Esophagus squamous epithelium (tissue), 5 donors: ENCODE measurements at regions not wholly inside any gene's neighbourhood (a gene's known extent, or its start where the extent isn't known, plus 50 kb on each side); places are given as distances from the start of the nearest gene placed in this dataset.
A peak's percentile ranks its signal among the peaks of the same experiment; 100 is the strongest.

Source experiments
- DNase-seq: peaks from one replicate; lab custom pipeline; 2025; lab: John Stamatoyannopoulos, UW
- H3K27ac ChIP-seq, 4 donors: fragments of 200-600 bp; sonication (generic); one replicate each; pipeline ENCODE4 v1.5.1; 2016 to 2019; ENCODE audit warnings: mild to moderate bottlenecking in 1 of 4
- H3K27me3 ChIP-seq, 4 donors: fragments of 200-600 bp; sonication (generic); 1 replicate in 3 of 4; 2 replicates in 1 of 4; pipeline versions ENCODE4 v1.5.1 to v1.6.0; 2017 to 2021; ENCODE audit warnings: antibody characterized with exemption in 1 of 4
- H3K36me3 ChIP-seq, 3 donors: fragments of 200-600 bp; sonication (generic); one replicate each; pipeline ENCODE4 v1.5.1; 2016 to 2019
- H3K4me1 ChIP-seq, 3 donors: fragments of 200-600 bp; sonication (generic); one replicate each; pipeline ENCODE4 v1.5.1; 2017 to 2019
- H3K4me3 ChIP-seq, 4 donors: fragments of 200-600 bp; sonication (generic); 1 replicate in 3 of 4; 2 replicates in 1 of 4; pipeline ENCODE4 v1.5.1; 2016 to 2019; ENCODE audit warnings: mild to moderate bottlenecking in 2 of 4, moderate library complexity in 1 of 4
- H3K9me3 ChIP-seq, 3 donors: fragments of 200-600 bp; sonication (generic); one replicate each; pipeline ENCODE4 v1.5.1; 2016 to 2019
- POLR2A ChIP-seq, 4 donors: fragments of 450-650 bp; IDR thresholded peaks; one replicate each; pipeline ENCODE4 v1.6.1; 2017; ENCODE audit warnings: antibody characterized with exemption in 4 of 4, mild to moderate bottlenecking in 4 of 4, moderate library complexity in 3 of 4
- WGBS, 2 donors: methylation state at CpG; one replicate each; pipeline ENCODE4 v1.1.5; 2018; 5-methylcytosine and 5-hydroxymethylcytosine counted together
- intact Hi-C: fragments of 100-400 bp; cut with DNase I; formaldehyde crosslinking; loops from one replicate; pipeline ENCODE4 v1.15.0; 2022
- TF ChIP-seq, protein P1 (sequence below), 6 experiments: fragments of 450-650 bp in 4 of 6; fragments of 200-600 bp in 2 of 6; sonication (generic) in 2 of 6; IDR thresholded peaks; one replicate each; pipeline ENCODE4 v1.5.1; 2016 to 2019; ENCODE audit warnings: antibody characterized with exemption in 6 of 6, mild to moderate bottlenecking in 4 of 6, moderate library complexity in 4 of 6
- donor health status: DM: yes; HTN: yes; CAD: no.

DNA sequence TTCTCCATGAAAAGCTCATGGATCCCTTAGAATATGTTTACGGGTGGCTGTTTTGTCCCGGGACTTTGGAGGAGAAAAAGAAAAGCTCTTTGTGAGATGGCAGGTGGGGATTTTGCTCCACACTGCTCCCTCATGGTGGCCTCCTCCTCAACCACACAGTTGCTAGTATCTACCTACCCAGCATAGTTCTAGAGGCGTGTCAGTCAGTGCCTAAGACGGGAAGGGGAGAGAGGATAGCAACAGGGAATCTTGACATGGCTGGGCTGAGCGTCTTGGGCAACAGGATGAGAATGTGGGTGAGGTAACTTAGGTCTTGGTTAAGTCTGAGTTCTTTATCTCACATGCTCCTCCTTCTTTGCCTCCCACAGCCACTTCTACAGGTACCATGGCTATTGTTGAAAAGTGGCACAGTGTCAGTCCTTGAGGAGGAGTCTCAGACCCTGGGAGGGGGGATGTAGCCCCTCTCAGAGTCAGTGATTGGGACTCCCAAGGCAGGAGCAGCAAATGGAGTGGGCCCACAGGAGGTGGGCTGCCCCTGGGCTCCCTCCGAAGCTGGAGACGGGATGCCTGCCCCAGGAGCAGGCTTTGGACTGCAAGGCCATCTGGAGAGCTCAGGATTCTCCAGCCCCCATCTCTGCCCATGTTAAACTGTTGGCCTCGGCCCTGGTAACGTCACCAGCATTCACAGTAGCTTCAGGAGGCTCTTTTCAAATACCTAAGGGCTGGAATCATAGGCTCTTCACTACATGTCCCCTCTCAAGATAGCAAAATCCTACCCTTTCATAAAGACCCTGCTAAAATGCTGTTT, 75.4 kb downstream of the TENT5C start:
- Histone ChIP-seq H3K4me3 (no peak overlapping the region), H3K36me3 (no peaks in the 10 kb centered on the region), H3K4me1 (no peaks in the 10 kb centered on the region), H3K9me3 (no peaks in the 10 kb centered on the region), H3K27me3 (no peaks in the 10 kb centered on the region), H3K27ac (peak overlapping the region in 2 of 4 donors; percentile 17 to 34)
- TF ChIP-seq, protein P1, sequence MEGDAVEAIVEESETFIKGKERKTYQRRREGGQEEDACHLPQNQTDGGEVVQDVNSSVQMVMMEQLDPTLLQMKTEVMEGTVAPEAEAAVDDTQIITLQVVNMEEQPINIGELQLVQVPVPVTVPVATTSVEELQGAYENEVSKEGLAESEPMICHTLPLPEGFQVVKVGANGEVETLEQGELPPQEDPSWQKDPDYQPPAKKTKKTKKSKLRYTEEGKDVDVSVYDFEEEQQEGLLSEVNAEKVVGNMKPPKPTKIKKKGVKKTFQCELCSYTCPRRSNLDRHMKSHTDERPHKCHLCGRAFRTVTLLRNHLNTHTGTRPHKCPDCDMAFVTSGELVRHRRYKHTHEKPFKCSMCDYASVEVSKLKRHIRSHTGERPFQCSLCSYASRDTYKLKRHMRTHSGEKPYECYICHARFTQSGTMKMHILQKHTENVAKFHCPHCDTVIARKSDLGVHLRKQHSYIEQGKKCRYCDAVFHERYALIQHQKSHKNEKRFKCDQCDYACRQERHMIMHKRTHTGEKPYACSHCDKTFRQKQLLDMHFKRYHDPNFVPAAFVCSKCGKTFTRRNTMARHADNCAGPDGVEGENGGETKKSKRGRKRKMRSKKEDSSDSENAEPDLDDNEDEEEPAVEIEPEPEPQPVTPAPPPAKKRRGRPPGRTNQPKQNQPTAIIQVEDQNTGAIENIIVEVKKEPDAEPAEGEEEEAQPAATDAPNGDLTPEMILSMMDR (IDR thresholded peaks at IDR 0.05): no peak
- TF ChIP-seq POLR2A (IDR thresholded peaks at IDR 0.05): no peak
- intact Hi-C loops: no loop called here
- no peak for DNase-seq
- 56 to 72% methylated on average over 7 to 8 of the region's 9 CpGs for WGBS, 2 donors

DNA sequence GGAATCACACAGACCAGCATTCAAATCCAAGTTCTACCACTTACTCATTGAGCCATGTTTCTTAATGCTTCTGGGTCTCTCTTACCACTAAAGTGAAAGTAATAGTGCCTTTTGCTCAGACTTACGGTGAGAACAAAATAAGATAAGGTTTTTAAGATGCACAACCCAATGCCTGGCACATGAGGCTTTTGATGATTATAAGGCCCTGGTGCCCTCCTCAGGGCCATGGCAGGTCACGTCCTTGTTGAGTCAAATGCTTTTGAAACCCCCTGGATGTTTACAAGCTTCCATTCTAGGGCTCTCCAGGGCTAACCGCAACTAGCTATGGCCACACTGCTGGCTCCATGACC, 76.0 kb downstream of the TENT5C start:
- H3K27ac ChIP-seq: peak overlapping the region in 2 of 4 donors; percentile 17 to 34
- no peak overlapping the region for H3K4me3 ChIP-seq
- DNase-seq: no peak
- H3K27me3 ChIP-seq: no peaks in the 10 kb centered on the region
- H3K9me3 ChIP-seq: no peaks in the 10 kb centered on the region
- TF ChIP-seq, protein P1 (IDR thresholded peaks at IDR 0.05): no peak
- TF ChIP-seq POLR2A (IDR thresholded peaks at IDR 0.05): no peak
- H3K36me3 ChIP-seq: no peaks in the 10 kb centered on the region
- WGBS, 2 donors: 93 to 94% methylated on average over 3 of the region's 3 CpGs
- H3K4me1 ChIP-seq: no peaks in the 10 kb centered on the region
- intact Hi-C loops: no loop called here

DNA sequence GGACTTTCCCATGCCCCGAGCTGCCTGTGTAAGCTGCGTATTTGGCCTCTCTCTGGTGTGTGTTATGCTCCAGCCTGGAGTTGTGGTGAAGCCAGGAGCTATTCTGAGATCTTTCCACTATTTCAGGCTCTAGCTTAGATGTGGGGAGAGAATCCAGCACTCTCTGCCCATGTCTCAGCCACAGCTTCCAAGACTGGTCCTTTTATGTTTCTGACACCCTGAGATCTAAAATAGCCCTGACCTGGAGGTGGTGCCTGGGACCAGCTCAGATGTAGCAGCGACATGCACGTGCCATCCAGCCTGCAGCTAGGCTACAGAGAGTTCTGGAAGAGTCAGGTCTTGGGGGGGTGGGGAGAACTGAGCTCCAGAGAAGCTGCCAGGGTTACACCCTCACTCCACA, 76.5 kb downstream of the TENT5C start:
- TF ChIP-seq, protein P1 (IDR thresholded peaks at IDR 0.05): no peak
- TF ChIP-seq POLR2A (IDR thresholded peaks at IDR 0.05): no peak
- no peaks in the 10 kb centered on the region for H3K4me1 ChIP-seq
- no peaks in the 10 kb centered on the region for H3K27me3 ChIP-seq
- no peaks in the 10 kb centered on the region for H3K36me3 ChIP-seq
- intact Hi-C loops: no loop called here
- DNase-seq: no peak
- 80% methylated on average over 2 of the region's 4 CpGs for whole genome bisulfite sequencing, 2 donors
- no peak overlapping the region for H3K4me3 ChIP-seq
- H3K9me3 ChIP-seq: no peaks in the 10 kb centered on the region
- peak overlapping the region in 1 of 4 donors; percentile 34 for H3K27ac ChIP-seq

DNA sequence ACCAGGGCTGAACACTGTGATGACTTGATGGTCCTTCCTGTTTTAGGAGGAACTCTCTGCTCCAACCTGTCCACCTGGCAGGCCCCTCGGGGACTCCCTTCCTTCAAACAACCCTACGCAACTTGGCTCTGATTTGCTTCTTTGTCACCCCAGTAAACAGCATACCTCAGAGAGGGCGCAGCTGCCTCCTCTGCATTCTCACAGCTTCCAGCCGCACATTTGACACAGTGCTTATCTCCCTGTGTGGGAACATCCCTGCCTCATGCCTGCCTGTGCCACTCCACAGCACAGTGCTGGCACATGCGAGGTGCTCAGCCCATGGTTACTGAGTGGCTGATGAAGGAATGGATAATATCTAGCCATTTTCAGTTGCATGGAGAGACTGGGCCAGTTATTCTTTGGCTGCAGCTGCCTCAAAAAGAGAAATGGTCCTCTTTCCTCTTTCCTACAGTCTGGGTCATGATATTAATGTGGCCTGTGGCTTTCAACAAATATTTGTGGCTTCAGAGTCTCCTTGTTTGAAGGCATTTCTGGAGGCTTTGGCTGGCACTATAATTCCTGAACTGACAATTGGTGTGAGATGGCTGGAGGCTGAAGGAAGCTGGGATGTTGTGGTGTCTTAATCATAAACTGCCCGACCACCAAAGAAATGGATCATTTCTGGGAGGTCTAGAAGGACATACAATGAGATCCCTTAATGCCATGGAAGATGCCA, 77.9 kb downstream of the TENT5C start:
- Histone ChIP-seq H3K27ac (no peak overlapping the region), H3K9me3 (no peaks in the 10 kb centered on the region), H3K36me3 (no peaks in the 10 kb centered on the region), H3K4me1 (no peaks in the 10 kb centered on the region), H3K27me3 (no peaks in the 10 kb centered on the region), H3K4me3 (no peak overlapping the region)
- intact Hi-C loops: no loop called here
- 79 to 90% methylated on average over 4 to 5 of the region's 6 CpGs for WGBS, 2 donors
- no peak for DNase-seq
- TF ChIP-seq, protein P1 (IDR thresholded peaks at IDR 0.05): no peak
- no peak for TF ChIP-seq POLR2A (IDR thresholded peaks at IDR 0.05)
